Umbilical cord (tissue), 1 donor: ENCODE measurements at regions not wholly inside any gene's neighbourhood (a gene's known extent, or its start where the extent isn't known, plus 50 kb on each side); places are given as distances from the start of the nearest gene placed in this dataset.
"Not testable (repeated sequence)": the region's sequence is repeated elsewhere in the genome, so short reads cannot be mapped to it uniquely, and the experiment has no call there.

Experiments
- DNase-seq: peaks from one replicate; pipeline ENCODE4 v3.0.0-alpha.2; 2015; ENCODE audit warnings: low spot score

GRCh38 chr12:46519407-46519806 lies 146.8 kb upstream of the SLC38A2 start:
- DNase-seq: no peak

DNA sequence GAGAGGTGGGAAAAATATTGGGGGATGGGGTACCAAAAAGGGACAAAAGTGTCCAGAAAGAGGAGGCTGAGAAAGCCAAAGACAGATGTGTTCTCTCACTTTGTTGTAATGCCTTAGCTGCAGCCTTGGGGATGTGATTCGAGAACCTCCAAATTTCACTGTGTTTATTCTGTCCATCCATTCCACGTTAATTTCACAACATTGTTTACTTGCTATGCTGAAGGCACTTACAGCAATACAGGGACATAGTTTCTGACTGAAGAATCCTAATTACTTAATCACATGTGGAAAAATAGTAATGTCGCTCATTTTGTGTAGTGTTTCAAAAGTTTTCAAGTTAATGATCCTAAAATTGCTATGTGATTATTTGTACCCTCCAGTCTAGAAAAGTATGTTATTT lies 146.2 kb upstream of the SLC38A2 start:
- no peak for DNase-seq

GRCh38 chr12:46518169-46518568 lies 145.6 kb upstream of the SLC38A2 start:
- no peak for DNase-seq

DNA sequence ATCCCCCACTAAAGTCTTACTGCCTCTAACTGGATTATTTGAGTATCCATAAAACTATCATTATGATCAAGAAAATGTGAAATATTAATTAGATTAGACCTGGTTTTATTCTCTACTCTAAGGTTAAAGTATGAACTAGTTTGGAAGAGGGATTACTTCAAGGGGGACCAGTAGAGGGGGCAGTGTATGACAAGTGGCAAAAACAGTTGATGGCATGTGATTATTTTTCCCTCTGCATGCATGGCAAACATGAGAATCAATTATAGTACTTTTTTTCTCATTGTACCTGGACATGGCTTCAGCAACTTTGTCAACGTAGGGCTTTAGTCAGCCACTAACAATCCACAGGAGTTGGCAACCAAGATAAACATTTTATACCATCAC lies 145.0 kb upstream of the SLC38A2 start:
- DNase-seq: no peak

GRCh38 chr12:46516933-46517578 lies 144.5 kb upstream of the SLC38A2 start:
- no peak for DNase-seq

DNA sequence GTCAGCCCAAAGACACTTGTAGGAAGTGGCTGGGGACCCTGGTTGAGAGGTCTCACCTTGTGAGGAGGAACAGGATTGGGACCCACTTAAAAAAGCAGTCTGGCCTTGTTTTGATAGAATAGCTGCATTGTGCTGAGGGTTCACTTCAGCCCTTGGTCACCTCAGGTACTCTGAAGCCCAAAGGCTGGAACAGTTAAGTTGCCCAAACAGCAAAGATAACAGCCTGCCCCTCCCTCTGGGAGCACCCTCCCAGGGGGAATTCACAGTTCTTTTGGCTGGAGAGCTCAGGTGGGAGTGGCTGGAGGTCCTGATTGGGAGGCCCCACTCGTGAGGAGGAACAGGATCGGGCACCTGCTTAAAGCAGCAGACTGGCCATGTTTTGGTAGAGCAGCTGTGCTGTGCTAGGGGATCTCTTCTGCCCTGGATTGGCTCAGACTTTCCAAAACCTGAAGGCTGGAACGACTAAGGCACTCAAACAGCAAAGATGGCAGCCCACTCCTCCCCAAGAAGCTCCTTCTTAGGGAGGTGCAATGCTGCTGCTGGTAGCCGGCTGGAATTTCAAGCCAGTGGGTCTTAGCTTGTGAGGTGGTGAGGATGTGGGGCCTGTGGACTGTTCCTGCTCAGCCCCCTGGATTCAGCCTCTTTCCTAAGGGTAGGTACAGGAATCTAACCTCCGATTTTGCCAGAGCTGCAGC lies 143.8 kb upstream of the SLC38A2 start:
- no peak for DNase-seq

- no peak for DNase-seq
These were observed 143.3 kb upstream of the SLC38A2 start for GRCh38 chr12:46515829-46516228.

GRCh38 chr12:46514886-46515285 lies 142.3 kb upstream of the SLC38A2 start:
- DNase-seq: no peak

- not testable (repeated sequence) for DNase-seq
These were observed 137.7 kb upstream of the SLC38A2 start for GRCh38 chr12:46510257-46510656.

DNA sequence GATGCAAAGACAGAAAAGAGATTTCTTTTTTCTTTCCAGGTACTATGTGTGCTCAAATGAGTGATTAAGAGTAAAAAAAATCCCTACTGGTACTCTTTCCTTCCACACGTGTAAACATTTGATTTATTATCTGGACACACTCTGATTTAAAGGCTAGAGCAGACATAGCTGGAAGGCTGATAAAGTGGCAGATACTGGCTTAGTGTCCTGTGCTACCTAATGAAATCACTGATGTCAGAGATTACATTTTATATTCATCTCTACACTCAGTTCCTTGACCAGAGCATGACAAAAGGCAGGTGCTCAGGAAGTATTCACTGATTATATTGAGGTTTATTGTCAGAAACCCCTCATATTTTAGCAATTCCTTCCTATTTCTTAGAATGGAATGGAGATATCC lies 136.6 kb upstream of the SLC38A2 start:
- peak; percentile 56 for DNase-seq

GRCh38 chr12:46508651-46509050 lies 136.1 kb upstream of the SLC38A2 start:
- no peak for DNase-seq

DNA sequence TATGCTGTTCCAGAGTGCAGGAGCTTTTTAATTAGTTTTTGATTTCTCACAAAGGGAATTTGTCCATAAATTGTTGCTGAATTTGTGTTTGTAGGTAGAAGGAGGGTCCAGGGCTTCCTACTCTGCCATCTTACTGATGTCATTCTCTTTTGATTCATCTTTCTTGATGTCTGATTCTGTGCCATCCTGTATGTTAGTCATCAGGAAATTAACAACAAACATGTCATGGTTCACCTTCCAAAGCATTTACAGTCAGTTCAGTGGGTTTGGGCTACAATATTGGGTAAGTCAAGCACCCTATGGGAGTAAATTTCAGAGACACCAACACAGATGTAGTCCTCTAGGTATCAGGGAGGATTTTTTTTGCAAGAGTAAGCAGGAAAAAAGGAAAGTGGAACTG lies 135.2 kb upstream of the SLC38A2 start:
- no peak for DNase-seq

- no peak for DNase-seq
These were observed 134.4 kb upstream of the SLC38A2 start for GRCh38 chr12:46506961-46507360.

DNA sequence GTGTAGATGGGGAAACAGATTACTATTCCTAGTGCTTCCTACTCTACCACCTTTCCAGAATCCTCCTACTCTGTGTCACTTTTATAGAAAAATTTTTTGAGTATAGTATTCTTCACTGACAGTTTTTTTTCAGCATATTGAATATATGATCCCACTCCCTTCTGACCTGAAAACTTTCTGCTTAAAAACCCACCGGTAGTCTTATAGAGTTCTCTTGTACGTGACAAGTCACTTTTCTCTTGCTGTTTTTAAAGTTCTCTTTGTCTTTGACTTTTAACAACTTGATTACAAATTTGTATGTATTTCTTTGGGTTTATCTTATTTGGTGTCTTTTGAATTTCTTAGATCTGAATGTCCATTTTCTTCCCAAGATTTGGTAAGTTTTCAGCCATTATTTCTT lies 133.6 kb upstream of the SLC38A2 start:
- DNase-seq: no peak

- no peak for DNase-seq
These were observed 131.9 kb upstream of the SLC38A2 start for GRCh38 chr12:46504494-46504893.

- no peak for DNase-seq
These were observed 131.1 kb upstream of the SLC38A2 start for GRCh38 chr12:46503637-46504175.

DNA sequence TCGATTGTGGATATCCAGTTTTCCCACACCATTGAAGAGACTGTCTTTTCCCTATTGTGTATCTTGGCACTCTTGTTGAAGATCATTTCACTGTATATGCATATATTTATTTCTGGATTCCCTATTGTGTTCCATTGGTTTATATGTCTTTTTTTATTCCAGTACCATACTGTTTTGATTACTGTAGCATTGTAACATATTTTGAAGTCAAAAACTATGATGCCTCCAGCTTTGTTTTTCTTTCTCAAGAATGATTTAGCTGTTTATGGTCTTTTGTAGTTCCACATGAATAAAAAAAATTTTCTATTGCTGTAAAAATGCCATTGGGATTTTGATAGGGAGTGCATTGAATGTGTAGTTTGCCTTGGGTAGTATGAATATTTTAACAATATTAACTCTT lies 128.1 kb upstream of the SLC38A2 start:
- no peak for DNase-seq

DNA sequence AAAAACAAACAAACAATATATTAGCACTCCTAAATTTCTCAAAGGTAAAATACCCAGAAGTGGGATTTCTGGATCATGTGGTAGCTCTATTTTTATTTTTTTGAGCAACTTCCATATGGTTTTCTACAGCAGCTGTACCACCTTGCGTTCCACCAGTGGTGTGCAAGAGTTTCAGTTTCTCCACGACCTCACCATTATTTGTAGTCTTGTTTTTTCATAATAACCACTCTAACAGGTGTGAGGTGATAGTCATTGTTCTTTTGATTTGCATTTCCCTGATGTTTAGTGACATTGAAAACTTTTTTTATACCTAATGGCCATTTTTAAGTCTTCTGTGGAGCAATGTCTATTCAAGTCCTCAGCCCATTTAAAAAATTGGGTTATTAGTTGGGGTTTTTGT lies 127.3 kb upstream of the SLC38A2 start:
- DNase-seq: no peak

DNA sequence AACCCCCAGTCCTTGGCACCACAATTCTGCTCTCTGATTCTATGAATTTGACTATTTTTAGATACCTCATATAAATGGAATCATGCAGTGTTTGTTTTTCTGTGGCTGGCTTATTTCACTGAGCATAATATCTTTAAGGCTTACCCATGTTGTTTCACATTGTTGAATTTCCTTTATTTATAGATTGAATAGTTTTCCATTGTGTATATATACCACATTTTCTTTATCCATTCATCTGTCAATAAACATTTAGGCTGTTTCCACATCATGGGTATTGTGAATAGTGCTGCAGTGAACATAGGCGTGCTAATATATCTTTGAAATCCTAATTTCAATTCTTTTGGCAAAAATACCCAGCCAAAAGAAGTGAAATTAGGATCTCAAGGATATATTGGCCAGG lies 126.7 kb upstream of the SLC38A2 start:
- no peak for DNase-seq

DNA sequence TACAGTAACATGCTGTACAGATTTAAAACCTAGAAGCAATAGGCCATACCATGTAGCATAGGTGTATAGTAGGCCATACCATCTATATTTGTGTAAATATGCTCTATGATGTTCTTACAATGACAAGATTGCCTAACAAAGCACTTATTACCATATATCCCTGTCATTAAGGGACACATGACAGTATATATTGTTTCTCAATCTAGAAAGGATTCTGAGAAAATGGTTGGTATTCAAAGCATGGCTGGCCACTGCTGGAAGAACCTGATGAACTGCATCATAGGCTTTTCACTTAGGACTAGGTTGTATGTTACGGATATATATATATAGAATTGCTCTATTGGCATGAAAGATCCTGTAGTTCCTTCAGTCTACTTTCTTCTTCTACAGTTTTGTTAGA lies 125.2 kb upstream of the SLC38A2 start:
- no peak for DNase-seq

DNA sequence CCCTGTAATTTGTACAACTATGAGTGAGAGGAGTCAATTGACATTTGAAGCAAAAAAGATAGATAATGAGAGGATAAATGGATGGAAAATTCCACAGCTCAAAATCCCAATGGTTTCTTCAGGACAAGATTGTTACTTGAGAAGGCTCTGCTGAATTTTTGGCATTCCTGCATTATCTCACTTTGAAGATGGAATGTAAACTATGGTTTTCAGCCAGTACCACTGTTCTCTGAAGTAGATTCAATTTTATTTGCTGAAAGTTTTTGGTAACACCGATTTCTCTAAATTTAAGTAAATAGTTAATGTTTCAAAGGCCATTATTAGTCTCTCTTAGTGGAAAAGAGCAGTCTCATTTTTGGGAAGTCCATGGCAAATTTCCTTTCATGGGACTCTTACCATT lies 121.9 kb upstream of the SLC38A2 start:
- DNase-seq: peak; percentile 80

- DNase-seq: no peak
These were observed 121.2 kb upstream of the SLC38A2 start for GRCh38 chr12:46493834-46494181.

GRCh38 chr12:46493150-46493833 lies 120.7 kb upstream of the SLC38A2 start:
- no peak for DNase-seq
